ENCODE measurements at regions not wholly inside any gene's neighbourhood (a gene's known extent, or its start where the extent isn't known, plus 50 kb on each side); places are given as distances from the start of the nearest gene placed in this dataset.
"Not testable (repeated sequence)": the region's sequence is repeated elsewhere in the genome, so short reads cannot be mapped to it uniquely, and the experiment has no call there.

DNA sequence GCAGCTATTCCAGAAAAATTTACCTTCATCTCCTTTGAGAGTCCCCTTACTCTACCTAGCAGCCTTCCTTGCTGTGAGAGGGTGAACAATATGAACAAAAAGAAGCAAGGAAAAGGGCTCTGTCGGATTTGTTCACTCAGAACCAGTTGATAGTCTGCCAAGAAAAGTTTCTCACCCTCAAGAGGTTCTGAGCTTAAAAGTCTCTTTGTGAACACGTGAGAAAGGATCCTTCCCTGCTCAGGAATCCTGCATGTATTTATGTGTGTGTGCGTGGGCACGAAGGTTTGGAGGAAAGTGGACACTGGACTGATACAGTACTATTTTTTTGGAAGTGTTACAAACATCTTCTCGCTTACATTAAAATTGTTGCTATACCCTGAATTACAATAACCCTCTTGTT, 178.6 kb upstream of the JADE1 start:
- DNase-seq (no peak), ATAC-seq (no peak)
- H3K9me3 ChIP-seq: no peaks in the 10 kb centered on the region
- WGBS, 4 donors: 54 to 63% (median 57%) methylated on average over 5 of the region's 5 CpGs
- no peaks in the 10 kb centered on the region for H3K36me3 ChIP-seq
- TF ChIP-seq, protein P1, sequence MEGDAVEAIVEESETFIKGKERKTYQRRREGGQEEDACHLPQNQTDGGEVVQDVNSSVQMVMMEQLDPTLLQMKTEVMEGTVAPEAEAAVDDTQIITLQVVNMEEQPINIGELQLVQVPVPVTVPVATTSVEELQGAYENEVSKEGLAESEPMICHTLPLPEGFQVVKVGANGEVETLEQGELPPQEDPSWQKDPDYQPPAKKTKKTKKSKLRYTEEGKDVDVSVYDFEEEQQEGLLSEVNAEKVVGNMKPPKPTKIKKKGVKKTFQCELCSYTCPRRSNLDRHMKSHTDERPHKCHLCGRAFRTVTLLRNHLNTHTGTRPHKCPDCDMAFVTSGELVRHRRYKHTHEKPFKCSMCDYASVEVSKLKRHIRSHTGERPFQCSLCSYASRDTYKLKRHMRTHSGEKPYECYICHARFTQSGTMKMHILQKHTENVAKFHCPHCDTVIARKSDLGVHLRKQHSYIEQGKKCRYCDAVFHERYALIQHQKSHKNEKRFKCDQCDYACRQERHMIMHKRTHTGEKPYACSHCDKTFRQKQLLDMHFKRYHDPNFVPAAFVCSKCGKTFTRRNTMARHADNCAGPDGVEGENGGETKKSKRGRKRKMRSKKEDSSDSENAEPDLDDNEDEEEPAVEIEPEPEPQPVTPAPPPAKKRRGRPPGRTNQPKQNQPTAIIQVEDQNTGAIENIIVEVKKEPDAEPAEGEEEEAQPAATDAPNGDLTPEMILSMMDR (IDR thresholded peaks at IDR 0.05): no peak
- no peak for TF ChIP-seq POLR2A (IDR thresholded peaks at IDR 0.05)
- H3K4me1 ChIP-seq: peaks cover 0 to 12% (median 5%) of the 10 kb centered on the region in 12 donors
- H3K4me3 ChIP-seq: no peak overlapping the region
- intact Hi-C loops (cut with DNase I): loop anchor here in 3 of 10 donors (10.0 kb wide), 2 partner anchors 56 to 176 kb away; no protein-coding TSS in a partner anchor
- H3K27me3 ChIP-seq: no peaks in the 10 kb centered on the region
- no peak overlapping the region for H3K27ac ChIP-seq

DNA sequence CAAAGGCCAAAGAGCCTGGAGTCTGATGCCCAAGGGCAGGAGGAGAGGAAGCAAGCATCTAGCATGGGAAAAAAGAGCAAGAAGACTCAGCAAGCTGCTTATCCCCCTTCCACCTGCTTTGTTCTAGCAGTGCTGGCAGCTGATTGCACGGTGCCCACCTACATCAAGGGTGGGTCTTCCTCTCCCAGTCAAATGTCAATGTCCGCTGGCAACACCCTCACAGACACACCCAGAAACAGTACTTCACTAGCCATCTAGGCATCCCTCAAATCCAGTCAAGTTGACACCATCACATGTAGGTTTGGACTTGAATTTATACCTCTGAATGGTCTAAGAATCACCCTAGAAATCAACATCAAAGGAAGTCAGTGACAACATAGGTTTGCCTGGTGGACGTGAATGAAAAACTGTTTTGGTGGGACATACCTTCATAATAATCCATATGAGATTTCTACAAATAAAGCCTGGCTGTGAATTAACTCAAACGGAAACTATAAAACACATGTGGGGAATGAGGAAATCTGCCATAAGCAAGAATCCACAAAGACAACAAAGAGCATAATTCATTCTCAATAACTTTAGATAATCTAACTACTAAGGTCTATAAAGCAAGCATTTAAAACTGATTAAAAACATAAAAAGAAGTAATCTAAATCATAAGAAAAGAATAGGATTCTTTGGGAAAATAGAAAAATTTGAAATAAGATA, 185.8 kb upstream of the JADE1 start:
- Histone ChIP-seq H3K9me3 (no peaks in the 10 kb centered on the region), H3K36me3 (no peaks in the 10 kb centered on the region), H3K4me1 (no peaks in the 10 kb centered on the region), H3K27ac (no peak overlapping the region), H3K27me3 (no peaks in the 10 kb centered on the region), H3K4me3 (no peak overlapping the region)
- intact Hi-C loops (cut with DNase I): no loop called here
- no peak for TF ChIP-seq POLR2A (IDR thresholded peaks at IDR 0.05)
- TF ChIP-seq, protein P1 (IDR thresholded peaks at IDR 0.05): no peak
- ATAC-seq (no peak), DNase-seq (no peak)
- 91 to 93% (median 91%) methylated on average over 4 of the region's 4 CpGs for WGBS, 4 donors

DNA sequence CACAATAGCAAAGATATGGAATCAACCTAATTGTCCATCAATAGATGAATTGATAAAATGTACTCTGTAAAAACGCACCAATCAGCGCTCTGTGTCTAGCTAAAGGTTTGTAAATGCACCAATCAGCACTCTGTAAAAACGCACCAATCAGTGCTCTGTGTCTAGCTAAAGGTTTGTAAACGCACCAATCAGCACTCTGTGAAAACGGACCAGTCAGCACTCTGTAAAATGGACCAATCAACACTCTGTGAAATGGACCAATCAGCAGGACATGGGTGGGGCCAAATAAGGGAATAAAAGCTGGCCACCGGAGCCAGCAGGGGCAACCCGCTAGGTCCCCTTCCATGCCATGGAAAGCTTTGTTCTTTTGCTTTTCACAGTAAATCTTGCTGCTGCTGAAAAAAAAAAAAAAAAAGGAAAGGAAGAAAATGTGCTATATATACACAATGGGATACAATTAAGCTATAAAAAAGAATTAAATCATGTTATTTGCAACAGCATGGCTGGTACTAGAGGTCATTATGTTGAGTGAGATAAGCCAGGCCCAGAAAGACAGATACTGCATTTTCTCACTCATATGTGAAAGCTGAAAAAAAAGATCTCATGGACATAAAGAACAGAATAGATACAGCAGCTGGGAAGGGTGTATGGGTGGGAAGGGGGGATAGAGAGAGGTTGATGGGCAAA, 189.1 kb upstream of the JADE1 start:
- intact Hi-C loops (cut with DNase I); H3K4me3 ChIP-seq; H3K9me3 ChIP-seq; H3K27me3 ChIP-seq; H3K27ac ChIP-seq; H3K4me1 ChIP-seq; ATAC-seq; H3K36me3 ChIP-seq; DNase-seq: not testable (repeated sequence)
- WGBS, 4 donors: 82 to 93% (median 88%) methylated on average over 7 of the region's 7 CpGs

DNA sequence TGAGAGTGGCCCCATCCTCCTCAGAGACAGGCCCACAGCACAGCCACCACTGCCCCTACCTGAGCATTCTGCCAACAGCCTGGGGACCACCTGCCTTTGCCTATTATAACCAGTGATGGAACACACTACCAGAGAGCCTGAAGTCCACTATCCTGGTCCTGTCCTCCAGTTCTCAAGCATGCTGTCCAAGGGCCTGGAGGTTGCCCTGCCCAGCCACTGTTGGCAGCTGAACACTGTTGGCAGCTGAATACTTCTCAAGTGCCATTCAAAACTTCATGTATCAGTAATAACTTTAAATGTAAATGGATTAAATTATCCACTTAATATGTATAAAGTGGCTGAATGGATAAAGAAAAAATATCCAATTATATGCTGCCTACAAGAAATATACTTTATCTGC, 194.3 kb upstream of the JADE1 start:
- TF ChIP-seq, protein P1 (IDR thresholded peaks at IDR 0.05): no peak
- no peak for TF ChIP-seq POLR2A (IDR thresholded peaks at IDR 0.05)
- DNase-seq (no peak), ATAC-seq (peak in 1 of 4 donors; percentile 11)
- H3K27me3 ChIP-seq: no peaks in the 10 kb centered on the region
- intact Hi-C loops (cut with DNase I): loop anchor here in 1 of 10 donors (2.0 kb wide), 1 partner anchor 74 kb away; no protein-coding TSS in a partner anchor
- no peaks in the 10 kb centered on the region for H3K4me1 ChIP-seq
- no peak overlapping the region for H3K27ac ChIP-seq
- H3K4me3 ChIP-seq: no peak overlapping the region
- H3K9me3 ChIP-seq: no peaks in the 10 kb centered on the region
- H3K36me3 ChIP-seq: no peaks in the 10 kb centered on the region

All from heart left ventricle (tissue), 16 donors.